T-helper 1 cell treated with Interleukin-12 subunit alpha and Interleukin-12 subunit beta and Interleukin-4 antibody, amounts not matched to agents 30 ng/mL and 1 ng/mL, for 36 hours (primary cell): ENCODE measurements at regions not wholly inside any gene's neighbourhood (a gene's known extent, or its start where the extent isn't known, plus 50 kb on each side); places are given as distances from the start of the nearest gene placed in this dataset.
"Not testable (repeated sequence)": the region's sequence is repeated elsewhere in the genome, so short reads cannot be mapped to it uniquely, and the experiment has no call there.

Experiments used
- intact Hi-C: fragments of 100-400 bp; cut with micrococcal nuclease; formaldehyde crosslinking; loops from one replicate; pipeline ENCODE4 v1.15.1; 2024

DNA sequence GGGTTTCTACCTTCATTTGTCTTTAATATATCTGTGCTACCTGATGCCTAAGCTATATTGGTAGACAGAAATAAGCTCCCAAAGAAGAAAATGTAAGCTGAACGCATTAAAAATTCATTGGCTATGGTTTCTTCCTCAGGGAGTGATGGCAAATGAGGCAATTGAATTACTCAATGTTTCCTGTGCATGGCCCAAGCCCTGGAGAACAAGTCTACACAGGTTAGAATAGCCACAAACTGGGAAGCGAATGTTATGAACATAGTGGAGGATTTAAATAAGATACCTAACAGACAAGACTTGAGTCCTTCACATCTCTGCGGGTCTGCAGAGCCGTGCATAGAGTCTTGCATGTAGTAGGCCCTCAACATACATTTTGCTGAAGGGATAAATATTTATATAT lies 350.3 kb downstream of the RWDD3 start:
- intact Hi-C loops = no loop called here

DNA sequence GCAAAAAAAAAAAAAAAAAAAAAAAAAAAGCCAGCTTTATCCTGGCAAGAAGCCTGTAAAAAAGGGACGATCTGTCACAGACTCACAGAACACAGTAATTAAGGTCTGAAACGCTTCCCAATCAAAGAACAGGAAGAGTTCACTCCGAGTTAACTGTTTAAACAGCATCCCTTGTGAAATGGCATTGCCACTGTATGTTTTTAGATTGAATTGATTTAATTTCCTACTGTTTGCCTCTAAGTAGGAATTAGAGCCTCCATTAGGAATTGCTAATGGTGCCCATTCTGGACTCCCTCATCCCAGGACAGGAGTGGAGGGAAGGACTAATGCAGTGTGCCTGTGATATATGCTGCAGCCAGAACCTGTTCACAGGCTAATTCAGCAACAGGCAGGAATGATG lies 370.8 kb downstream of the RWDD3 start:
- intact Hi-C loops = no loop called here

DNA sequence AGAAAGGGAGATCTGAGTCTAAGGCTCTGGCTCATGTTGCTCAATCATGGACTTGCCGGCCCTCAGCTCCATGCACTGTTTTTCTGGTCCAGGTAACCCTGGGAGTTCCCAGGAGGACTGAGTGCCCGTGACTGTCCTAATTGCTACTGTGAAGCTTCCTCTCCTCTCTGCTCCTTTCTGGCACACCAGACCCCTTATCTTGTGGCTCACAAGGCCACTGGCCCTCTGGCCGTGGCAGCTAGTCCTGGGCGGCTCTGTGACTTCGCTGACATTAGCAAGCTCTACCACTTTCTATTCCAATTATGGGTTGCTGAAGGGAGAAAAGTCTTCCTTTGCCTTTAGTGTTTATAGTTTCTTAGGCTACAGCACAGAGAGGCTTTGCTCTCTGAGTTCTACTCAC lies 380.2 kb downstream of the RWDD3 start:
- intact Hi-C loops = no loop called here

DNA sequence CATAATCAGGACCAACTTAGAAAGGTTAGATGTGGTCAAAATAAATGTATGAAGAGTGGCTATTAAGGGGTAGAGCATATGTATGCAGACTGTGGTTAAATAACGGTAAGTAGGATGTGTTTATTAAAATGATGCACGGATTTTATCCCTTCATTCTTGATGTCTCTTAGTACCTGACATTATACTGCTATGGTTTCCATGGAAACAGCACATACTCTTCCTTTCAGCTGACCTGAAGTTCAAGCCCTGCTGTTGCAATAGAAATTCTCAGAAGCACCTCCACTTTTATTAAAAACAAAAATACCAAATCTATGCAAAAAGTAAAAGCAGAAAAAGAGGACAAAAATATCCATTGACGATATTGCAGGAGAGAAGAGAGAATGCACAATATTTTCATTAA lies 381.4 kb downstream of the RWDD3 start:
- intact Hi-C loops = no loop called here

DNA sequence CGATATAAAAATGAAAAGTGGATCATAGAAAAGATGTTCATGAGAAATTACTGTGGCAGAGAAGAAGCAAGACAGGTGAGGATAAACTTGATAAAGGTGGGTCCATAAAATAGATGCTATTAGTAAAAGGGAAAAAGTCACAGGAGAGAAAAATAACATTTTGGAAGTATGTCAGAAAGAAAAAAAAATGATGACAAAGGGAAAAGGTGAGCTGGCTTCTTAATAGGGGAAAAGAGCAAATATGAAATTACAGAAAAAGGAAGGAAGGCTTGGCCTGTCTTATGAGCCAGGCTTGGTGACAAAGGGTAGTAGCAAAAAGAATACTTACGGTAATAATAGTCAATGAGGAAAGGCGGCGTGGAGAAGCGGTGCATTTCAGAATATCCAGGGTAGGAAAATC lies 386.1 kb downstream of the RWDD3 start:
- intact Hi-C loops = no loop called here

DNA sequence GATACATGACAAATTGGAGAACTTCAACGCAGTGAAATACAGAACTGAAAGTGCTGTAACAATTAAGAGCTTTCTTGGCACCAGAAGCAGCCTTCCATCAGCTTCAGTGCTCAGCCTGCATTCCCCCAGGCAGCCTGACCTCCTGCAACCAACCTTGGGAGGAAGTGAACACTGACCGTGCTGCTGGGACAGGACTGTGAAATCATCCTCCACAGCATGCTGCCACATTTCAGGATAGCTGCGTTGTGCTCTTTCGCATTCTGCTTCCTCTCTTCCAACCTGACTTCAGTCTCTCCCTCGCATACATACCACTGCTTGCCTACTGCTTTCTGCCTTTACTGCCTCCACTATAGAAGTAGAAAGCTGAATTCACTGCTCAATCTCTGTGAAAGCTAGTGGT lies 388.6 kb downstream of the RWDD3 start:
- intact Hi-C loops = no loop called here

DNA sequence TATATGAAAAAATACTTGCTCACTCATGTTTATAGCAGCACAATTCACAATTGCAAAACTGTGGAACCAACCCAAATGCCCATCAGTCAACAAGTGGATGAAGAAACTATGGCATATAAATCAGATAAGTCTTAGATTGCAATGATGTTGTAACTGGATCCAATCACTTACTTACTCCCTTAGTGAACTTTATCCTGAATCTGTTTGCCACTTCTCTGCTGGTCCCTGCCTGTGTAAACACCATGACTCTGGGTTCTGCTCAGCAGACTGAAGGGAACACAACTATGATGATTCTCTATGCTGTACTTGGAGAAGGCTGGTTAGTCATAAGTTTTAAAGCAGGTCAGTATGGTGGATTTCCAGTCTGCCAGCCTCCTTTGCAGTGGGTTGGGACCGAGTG lies 391.2 kb downstream of the RWDD3 start:
- intact Hi-C loops = no loop called here

DNA sequence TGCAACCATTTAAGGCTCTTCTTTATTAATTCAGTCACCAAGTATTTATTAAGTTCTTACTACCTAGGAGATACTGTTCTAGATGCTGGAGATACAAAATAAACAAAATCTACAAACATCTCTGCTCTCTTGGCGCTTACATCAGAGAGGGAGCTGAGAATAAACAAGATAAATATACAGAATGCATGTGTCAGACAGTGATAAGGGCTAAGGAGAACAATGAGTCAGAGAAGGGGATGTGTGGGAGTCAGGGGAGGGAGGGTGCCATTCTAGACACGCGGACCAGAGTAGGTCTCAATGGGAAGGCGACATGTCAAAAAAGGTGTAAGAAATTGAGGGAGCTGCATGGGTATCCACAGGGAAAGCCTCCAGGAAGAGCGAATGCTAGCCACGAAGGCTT lies 393.2 kb downstream of the RWDD3 start:
- intact Hi-C loops = no loop called here

DNA sequence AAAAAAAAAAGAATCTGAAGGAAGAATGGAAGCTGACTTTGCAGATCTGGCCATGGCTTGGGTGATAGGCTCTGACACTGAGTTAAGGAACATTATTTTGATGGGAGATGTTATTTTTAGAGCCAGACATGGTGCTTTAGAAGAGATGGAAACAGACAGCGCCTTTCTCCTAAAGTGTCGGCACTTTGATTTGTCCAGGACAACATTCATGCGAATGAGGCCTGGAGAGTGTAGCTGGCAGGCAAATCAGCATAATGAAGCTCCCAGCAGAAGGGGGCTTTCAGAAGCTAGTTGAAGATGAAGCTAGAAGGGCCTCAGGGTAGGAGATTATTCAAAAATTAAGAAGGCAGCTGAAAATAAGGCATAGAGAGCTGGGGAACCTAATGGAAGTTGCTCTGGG lies 397.7 kb downstream of the RWDD3 start:
- intact Hi-C loops = no loop called here

DNA sequence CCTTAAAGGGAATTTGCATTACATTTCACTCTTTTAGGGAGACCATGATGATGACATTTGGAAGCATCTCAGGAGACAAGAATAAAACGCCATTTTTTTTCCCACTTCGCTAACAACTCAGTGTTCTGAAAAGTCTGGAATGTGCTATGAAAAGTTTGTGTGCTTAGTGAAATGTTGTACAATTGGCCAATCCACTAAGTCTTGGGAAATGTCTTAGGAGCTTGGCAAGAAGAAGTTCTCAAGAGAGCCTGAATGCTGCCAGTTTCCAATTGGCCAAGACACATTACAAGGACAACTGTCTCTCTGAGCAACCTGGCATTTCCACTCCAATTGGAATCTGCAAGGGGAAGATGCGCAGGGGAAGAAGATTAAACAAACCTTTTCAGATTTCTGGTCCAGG lies 401.8 kb downstream of the RWDD3 start:
- intact Hi-C loops = no loop called here

DNA sequence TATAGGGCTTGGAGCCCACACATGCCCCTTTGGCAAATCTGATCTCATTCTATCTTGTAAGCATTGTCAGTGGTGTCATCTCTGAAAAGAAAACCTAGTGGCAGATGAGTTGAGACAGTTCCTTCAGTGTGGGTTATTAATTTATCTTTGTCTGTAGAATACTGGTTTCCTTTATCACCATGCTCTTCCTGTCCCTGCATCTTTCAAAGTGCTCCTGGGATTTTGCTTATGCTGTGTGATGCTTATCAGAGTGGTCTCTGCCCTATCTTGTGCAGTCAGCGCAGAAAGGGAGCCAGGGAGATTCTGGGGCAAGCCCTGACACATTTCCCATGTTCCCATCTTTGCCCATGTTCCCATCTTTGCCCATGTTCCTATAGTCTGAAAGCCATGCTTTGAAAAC lies 402.9 kb downstream of the RWDD3 start:
- intact Hi-C loops = no loop called here

DNA sequence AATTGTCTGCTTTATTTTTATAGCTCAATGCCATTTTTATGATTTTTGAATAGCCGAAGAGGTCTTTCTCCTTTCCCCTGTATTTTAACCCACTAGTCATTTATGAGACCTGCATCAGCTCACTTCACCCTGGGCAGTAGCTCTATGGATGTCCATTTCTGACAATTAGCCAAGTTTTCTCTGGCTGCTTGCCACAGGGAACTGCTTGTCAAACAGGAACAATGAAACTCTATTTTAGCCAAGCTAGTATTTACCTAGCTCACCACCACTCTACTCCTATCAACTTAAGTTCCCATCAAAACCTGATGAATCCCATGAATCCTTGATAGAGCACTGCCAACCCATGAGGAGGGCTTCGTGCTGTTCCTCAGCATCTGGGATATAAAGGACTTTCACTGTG lies 406.7 kb downstream of the RWDD3 start:
- intact Hi-C loops = no loop called here

DNA sequence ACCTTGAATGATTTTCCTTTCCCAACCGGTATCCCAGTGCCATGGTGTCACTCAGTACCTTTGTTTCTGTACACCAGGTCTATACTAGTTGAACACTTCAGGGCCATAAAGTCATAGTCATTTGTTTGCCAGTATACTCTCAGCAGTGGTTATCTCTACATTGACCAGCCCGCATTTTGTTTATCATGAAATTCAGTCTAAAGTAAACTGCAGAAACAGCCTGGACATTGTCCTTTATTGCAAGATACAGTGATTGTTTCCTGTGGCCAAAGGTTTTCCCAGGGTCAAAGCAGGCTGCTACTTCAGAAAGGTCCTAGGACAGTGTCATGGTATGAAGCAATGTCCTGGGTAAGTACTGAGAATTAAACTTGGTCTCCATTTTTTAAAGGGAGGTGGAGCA lies 407.4 kb downstream of the RWDD3 start:
- intact Hi-C loops = no loop called here

DNA sequence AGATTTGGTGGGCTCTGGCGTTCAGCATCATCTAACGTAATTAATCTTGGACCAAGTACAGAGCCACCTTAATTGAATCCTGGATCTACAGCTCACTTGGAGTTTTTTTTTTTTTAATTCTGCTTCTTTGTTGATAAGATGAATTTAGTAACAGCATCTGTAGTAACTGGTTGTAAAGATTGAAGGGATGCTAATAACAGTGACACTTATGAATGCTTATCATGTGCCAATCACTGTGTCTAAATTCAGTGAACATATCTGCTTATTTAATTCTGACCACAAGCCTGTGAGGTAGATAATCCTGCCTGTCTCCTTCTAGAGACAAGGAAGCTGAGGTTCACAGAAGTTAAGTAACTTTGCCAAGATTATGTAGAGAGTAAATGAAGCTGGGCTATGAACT lies 408.0 kb downstream of the RWDD3 start:
- intact Hi-C loops = no loop called here

DNA sequence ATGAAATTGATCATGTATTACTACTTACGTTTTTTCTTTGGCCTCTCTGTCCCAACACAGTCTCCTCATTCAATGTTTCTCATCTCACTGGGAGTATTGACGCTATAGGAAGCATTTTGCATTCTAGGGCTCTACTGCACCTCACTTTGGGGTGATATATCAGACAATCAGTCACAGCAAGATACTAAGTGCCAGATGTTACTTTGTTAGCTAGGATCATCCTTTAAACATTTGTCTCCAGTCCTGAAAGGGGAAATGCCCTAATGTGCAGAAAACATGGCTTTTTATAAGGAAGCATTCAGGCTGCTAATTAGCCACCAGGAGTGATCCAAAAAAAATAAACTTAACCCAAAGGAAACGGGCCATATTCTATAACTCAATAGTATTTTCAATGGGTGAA lies 409.1 kb downstream of the RWDD3 start:
- intact Hi-C loops = no loop called here

DNA sequence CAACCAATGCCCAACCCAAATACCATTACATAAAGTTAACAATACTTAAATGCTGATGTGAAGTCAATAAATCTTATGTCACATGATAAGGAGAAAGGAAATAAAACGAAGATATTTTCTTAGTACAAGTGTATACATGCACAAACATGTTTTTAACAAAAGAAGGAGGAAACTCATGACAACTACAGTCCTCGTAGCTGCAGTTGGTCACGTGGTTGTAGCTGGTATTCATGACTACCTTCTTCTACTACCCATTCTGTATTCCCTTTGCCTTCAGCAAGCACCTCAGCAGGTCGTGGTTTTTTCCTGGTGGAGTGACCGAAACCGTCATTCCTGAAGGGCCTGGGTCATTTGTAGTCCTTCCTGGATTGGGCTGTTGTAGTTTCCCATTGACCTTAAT lies 411.1 kb downstream of the RWDD3 start:
- intact Hi-C loops = not testable (repeated sequence)

DNA sequence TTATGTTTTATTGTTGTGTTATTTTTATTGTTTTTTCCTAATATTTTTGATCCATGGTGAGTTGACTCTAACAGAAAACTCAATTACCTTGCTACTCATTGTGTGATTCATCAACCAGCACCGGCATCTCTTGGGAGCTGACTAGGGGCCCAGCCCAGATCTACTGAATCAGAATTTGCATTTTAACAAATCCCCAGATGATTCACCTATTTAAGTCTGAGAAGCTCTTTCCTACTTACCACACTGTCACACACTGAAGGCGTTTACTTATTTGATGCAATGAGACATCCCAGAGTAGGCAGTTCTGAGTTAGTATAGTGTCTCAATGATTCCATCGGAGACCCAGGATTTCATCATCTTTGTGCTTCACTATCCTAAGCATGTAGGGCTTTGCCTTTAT lies 416.6 kb downstream of the RWDD3 start:
- intact Hi-C loops = no loop called here

DNA sequence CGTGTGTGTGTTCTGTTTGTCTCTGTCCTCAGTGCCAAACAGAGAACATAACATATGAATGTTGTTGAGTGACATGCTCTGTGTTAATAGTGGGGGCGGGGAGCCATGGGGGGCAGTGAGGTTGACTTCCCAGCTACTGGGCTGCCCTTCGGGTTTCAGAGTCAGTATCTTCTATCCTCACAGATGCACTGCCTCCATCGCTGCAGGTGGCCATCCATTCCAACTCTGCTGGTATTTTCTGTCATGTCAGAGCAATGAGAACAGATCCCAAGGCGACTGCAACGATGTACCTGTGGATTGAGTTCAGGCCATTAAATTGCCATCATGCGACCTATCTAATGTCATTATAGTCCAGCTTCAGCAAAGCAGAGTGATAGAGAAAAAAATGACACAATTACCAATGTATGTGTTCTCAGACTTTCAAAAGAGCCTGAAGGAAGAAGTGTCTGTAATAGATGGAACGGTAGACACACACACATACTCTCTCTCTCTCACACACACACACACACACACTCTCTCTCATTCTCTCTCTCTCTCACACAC lies 418.5 kb downstream of the RWDD3 start:
- intact Hi-C loops = no loop called here

DNA sequence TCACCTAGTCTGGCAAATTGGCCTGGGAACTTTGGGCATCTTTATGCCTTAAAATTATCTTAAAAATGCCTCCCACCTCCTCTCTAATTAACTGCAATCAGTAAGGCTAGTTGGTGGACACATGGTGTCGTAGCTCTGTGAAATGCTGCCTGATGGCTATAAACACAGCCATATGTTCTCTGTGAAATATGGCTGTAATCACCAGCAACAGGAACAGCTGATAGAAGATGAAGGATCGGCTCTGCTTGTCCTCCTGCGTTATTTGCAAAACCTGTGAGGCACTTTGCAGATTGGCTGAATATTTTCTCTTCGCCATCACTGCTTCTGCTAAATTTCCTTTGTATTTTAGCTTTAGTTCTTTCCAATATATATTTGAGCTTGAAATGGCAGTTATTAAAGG lies 419.6 kb downstream of the RWDD3 start:
- intact Hi-C loops = no loop called here

DNA sequence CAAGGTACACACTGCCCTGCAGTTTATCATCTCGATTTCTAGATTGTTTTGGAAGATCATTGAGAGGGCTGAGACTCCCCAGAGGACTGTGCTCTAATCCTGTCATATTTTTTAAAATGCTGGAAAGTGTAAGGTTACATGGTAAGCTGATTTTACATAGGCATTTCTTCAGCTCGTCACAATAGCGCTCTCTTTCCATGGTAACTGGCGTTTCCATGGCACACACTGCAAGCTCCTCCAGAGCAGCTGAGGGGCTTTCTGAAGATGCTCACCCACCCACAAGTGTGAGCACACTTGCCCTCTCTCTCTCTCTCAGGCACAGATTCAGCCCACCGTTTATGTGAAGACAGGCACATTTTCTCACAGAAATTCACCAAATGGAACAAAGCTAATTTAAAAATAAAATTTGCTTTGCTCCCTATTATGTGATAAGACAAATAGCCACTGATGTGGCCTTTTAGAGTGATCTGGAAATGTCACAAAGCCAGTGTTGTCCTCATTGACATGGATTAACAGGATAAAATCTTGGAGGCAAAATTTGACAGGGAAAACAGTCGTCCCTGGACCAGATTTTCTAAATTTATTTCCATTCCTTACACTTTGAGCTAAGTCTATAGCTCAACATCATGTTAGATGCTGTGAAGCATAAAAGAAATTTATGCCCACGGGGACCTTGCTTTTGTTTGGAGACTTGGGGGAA lies 421.5 kb downstream of the RWDD3 start:
- intact Hi-C loops = no loop called here

DNA sequence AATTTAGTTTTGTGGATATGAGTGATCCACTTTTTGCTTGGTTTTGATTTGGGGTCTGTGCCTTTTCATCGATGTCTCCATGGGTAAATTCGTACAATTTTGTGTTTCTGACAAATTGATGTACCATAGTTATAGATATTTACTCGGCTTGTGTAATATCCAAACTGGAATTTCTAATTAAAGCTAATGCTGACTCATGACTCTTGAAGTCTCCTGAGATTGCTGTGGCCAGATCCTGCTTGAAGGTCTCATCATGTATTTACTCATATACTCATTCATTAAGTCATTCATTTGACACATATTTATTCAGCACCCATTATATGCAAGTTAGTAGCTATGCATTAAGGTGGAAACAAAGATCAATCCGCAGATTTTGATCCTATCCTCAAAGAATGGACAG lies 423.2 kb downstream of the RWDD3 start:
- intact Hi-C loops = no loop called here

DNA sequence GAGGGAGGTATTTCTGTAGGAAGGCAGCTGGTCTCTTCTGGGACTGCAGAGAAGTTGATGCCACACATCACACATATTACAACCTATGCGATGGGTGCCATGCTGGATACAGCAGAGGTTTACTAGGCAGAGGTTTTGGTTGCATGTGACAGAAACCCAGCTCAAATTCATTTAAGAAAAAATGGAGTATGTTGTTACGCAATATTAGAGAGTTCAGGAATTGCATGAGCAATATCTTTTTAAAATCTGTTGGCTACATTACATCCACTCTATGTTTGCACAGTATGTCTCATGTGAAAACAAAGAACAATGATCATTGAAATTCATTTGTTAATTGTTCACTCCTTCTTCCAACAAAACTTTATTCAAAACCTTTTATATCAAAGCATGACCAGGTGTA lies 425.2 kb downstream of the RWDD3 start:
- intact Hi-C loops = no loop called here

DNA sequence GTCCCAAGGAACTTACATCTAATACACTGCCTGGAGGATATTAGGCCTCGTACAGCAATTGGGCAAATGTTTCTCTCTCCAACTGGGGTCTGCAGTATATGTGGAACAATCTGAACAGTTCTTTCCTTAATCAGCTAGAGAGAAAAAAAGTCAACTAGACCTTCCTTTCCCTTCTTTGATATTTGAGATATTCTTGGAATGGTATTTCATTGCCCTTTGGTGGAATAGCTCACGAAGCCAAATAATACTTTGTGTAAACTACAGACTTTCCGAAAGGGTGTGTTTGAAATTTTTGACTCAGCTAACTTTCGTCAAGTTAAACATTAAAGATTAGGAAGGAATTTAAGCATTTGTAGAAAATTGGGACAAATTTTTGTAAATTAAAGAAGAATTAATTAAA lies 425.6 kb downstream of the RWDD3 start:
- intact Hi-C loops = no loop called here

DNA sequence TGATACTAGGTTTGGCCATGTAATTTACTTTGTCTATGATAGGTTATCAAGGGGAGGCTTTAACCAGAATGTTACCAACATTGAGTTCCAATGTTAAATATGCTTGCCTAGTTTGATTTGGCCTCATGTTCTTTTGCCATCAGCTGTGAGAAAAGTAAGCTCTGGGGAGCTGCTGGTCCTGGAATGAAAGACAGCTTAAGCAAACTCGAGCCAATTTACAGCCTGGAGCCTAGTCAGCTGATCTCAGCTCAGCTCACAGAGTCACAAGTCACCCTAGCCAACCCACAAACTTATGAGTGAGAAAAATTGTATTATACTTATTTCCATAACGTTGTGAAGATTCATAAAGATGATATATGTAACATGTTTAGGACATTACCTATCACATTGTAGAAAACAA lies 426.7 kb downstream of the RWDD3 start:
- intact Hi-C loops = no loop called here
